K562 (cell line): ENCODE measurements at regions not wholly inside any gene's neighbourhood (a gene's known extent, or its start where the extent isn't known, plus 50 kb on each side); places are given as distances from the start of the nearest gene placed in this dataset.

Source experiments
- ATAC-seq: fragments of 200-7000 bp; cut with Tn5 transposase; 3 replicates; pipeline ENCODE4 v1.9.1; 2020; ENCODE audit warnings: moderate library complexity
- BruUV-seq: library from RNA; stranded (reverse); fragments of 400-500 nt; replicated peaks from 2 replicates; lab custom pipeline; 2021; lab: Mats Ljungman, UMichigan
- CTCF ChIA-PET: fragments of 300-600 bp; formaldehyde crosslinking; extraction: SDS; loops from one replicate; lab custom pipeline; 2021; ENCODE audit warnings: low intra/inter-chr PET ratio; lab: Yijun Ruan, JAX
- POLR2A ChIA-PET: fragments of 300-600, 350-650 bp; sonication (Branson Sonifier 250); formaldehyde crosslinking; extraction: SDS; loops from one replicate; lab custom pipeline; 2021; ENCODE audit warnings: antibody characterized with exemption, inconsistent platforms; lab: Yijun Ruan, JAX
- DNase-seq, 4 experiments: peaks; one replicate each; pipeline versions ENCODE4 v3.0.0 to v3.0.0-alpha.2; 2011 to 2018; ENCODE audit warnings: low spot score in 3 of 4, mixed read lengths in 3 of 4; ENCODE audit errors: extremely low read depth in 1 of 4
- FAIRE-seq: peaks from 2 replicates; lab custom pipeline; 2011; peaks lifted over from hg19 to GRCh38; lab: Jason Lieb, UNC
- H2AFZ ChIP-seq: 2 replicates; pipeline ENCODE4 v1.6.0; 2011; ENCODE audit warnings: low read depth, low read length, control low read depth, inconsistent platforms
- H3K27ac ChIP-seq: fragments of 200-600 bp; 3 replicates; pipeline ENCODE4 v1.8.0; 2011; ENCODE audit warnings: low read depth, mild to moderate bottlenecking, control low read depth, inconsistent platforms, low read length, moderate library complexity, mixed read lengths; ENCODE audit errors: extremely low read depth
- H3K27me3 ChIP-seq, 2 experiments: fragments of 300-600 bp in 1 of 2; 2 replicates in 1 of 2; 3 replicates in 1 of 2; pipeline versions ENCODE4 v1.6.0 to v1.8.0; 2011; ENCODE audit warnings: inconsistent platforms in 2 of 2, low read length in 2 of 2, mild to moderate bottlenecking in 1 of 2, mixed read lengths in 1 of 2, moderate library complexity in 1 of 2; ENCODE audit not compliant: control insufficient read depth in 2 of 2, insufficient read depth in 2 of 2
- H3K36me3 ChIP-seq: fragments of 300-600 bp; 3 replicates; pipeline ENCODE4 v1.8.0; 2011; ENCODE audit warnings: mild to moderate bottlenecking, low read length, inconsistent platforms; ENCODE audit not compliant: control insufficient read depth, insufficient read depth
- H3K4me1 ChIP-seq, 2 experiments: fragments of 200-600 bp in 1 of 2; replicated peaks in 1 of 2; 2 replicates in 1 of 2; 3 replicates in 1 of 2; pipeline versions ENCODE4 v1.5.1 to v1.8.0; 2011; ENCODE audit warnings: inconsistent platforms in 2 of 2, low read length in 2 of 2, mild to moderate bottlenecking in 1 of 2, mixed read lengths in 1 of 2, moderate library complexity in 1 of 2; ENCODE audit not compliant: control insufficient read depth in 2 of 2, insufficient read depth in 2 of 2
- H3K4me2 ChIP-seq: 2 replicates; pipeline ENCODE4 v1.6.1; 2011; ENCODE audit warnings: low read length, control low read depth, inconsistent platforms, mixed read lengths; ENCODE audit not compliant: insufficient read depth
- H3K4me3 ChIP-seq: fragments of 200-600 bp; sonication (generic), shearing (Covaris generic); 2 replicates; pipeline ENCODE4 v1.5.1; 2016; ENCODE audit warnings: control low read depth, inconsistent platforms
- H3K79me2 ChIP-seq: fragments of 200-600 bp; 3 replicates; pipeline ENCODE4 v1.8.0; 2011; ENCODE audit warnings: low read length, inconsistent platforms; ENCODE audit not compliant: control insufficient read depth, insufficient read depth
- H3K9ac ChIP-seq, 2 experiments: 2 replicates each; pipeline versions ENCODE4 v1.6.0 to v1.6.1; 2011; ENCODE audit warnings: low read depth in 2 of 2, low read length in 2 of 2, control low read depth in 1 of 2, inconsistent platforms in 1 of 2, mild to moderate bottlenecking in 1 of 2, mixed read lengths in 1 of 2; ENCODE audit not compliant: insufficient read depth in 1 of 2
- H3K9me1 ChIP-seq: one replicate; pipeline ENCODE4 v1.6.0; 2011; ENCODE audit warnings: inconsistent platforms, mild to moderate bottlenecking, low read length, moderate library complexity; ENCODE audit not compliant: control insufficient read depth, insufficient read depth
- H3K9me3 ChIP-seq: replicated peaks from 2 replicates; pipeline ENCODE4 v1.5.1; 2011; ENCODE audit warnings: low read depth, low read length, inconsistent platforms; ENCODE audit not compliant: control insufficient read depth, insufficient read depth
- H4K20me1 ChIP-seq: replicated peaks from 2 replicates; pipeline ENCODE4 v1.6.1; 2011; ENCODE audit warnings: low read length, inconsistent platforms, mixed read lengths; ENCODE audit not compliant: control insufficient read depth, insufficient read depth
- BRD4 ChIP-seq: fragments of 200-600 bp; sonication (generic); IDR thresholded peaks from 2 replicates; pipeline ENCODE4 v1.6.1; 2017; ENCODE audit warnings: inconsistent platforms
- CEBPG ChIP-seq, 3 experiments: fragments of 200-800 bp in 1 of 3; sonication (Bioruptor generic) in 1 of 3; sonication (generic) in 1 of 3; formaldehyde crosslinking in 1 of 3; IDR thresholded peaks in 2 of 3; conservative IDR thresholded peaks in 1 of 3; 2 replicates each; pipeline versions ENCODE4 v1.6.1 to v1.8.0; 2016 to 2022; ENCODE audit warnings: missing compliant biosample characterization in 2 of 3, missing genetic modification characterization in 2 of 3, mild to moderate bottlenecking in 1 of 3, missing genetic modification reagents in 1 of 3
- HOMEZ ChIP-seq: fragments of 250-450 bp; sonication (Bioruptor Pico); IDR thresholded peaks from 2 replicates; pipeline ENCODE4 v1.4.0; 2020; ENCODE audit warnings: mild to moderate bottlenecking, moderate library complexity
- NR2F6 ChIP-seq: fragments of 450-650 bp; formaldehyde crosslinking; IDR thresholded peaks from 2 replicates; pipeline ENCODE4 v1.4.0; 2020; ENCODE audit warnings: mild to moderate bottlenecking
- ZNF3 ChIP-seq: fragments of 250-450 bp; sonication (Bioruptor Pico); IDR thresholded peaks from 2 replicates; pipeline ENCODE4 v1.5.0; 2021; ENCODE audit warnings: mild to moderate bottlenecking, moderate library complexity
- WGBS: fragments of 100-300 bp; shearing (Covaris generic); methylation state at CpG from one replicate; pipeline ENCODE4 v1.1.6; 2016; ENCODE audit warnings: low coverage, mixed read lengths; ENCODE audit not compliant: insufficient coverage; ENCODE audit errors: missing lambda C conversion rate; 5-methylcytosine and 5-hydroxymethylcytosine counted together
- in situ Hi-C: fragments of 300-500 bp; cut with MboI; formaldehyde crosslinking; loops from 4 replicates; pipeline ENCODE4 v1.15.0; 2018; ENCODE audit warnings: inconsistent platforms, mixed read lengths
- intact Hi-C: fragments of 100-400 bp; cut with micrococcal nuclease; formaldehyde crosslinking; loops from 2 replicates; pipeline ENCODE4 v1.14.2; 2022

- POLR2A ChIA-PET = interaction anchor here (0.6 kb wide), 1 partner anchor 1072 kb away, joined by 3 read pairs; no protein-coding TSS in a partner anchor
- Histone ChIP-seq H3K27ac (no peak overlapping the region), H2AFZ (no peak overlapping the region), H4K20me1 (no peaks in the 10 kb centered on the region), H3K9me3 (0 out of 2 replicates have a peak, but pooled peaks cover 1% of the 10 kb centered on the region), H3K9ac (no peak overlapping the region), H3K36me3 (no peaks in the 10 kb centered on the region), H3K27me3 (no peaks in the 10 kb centered on the region), H3K4me2 (no peak overlapping the region), H3K79me2 (no peaks in the 10 kb centered on the region), H3K4me3 (no peak overlapping the region), H3K9me1 (no peaks in the 10 kb centered on the region), H3K4me1 (no peaks in the 10 kb centered on the region)
- FAIRE-seq (no peak), ATAC-seq (no peak), DNase-seq (no peak)
- in situ Hi-C loops (no loop called here), intact Hi-C loops (no loop called here)
- TF ChIP-seq CEBPG (CRISPR knock-in tag; IDR thresholded peaks at IDR 0.05) (no peak), CEBPG (tag; conservative IDR thresholded peaks at IDR 0.05 in 1 of 2, IDR thresholded peaks at IDR 0.05 in 1 of 2) (peak in 1 of 2 experiments; percentile 52; a peak in 2 of 4 replicates), NR2F6 (CRISPR knock-in tag) (no peak)
- CTCF ChIA-PET = no interaction called here
- BruUV-seq = no TSS peak
- WGBS = 0% methylated on average over 1 of the region's 1 CpG
These were observed 544.6 kb upstream of the LMCD1 start for GRCh38 chr3:7957024-7957423.

GRCh38 chr3:7959094-7959493 is 542.5 kb upstream of the LMCD1 start:
- no peaks in the 10 kb centered on the region for H3K27me3 ChIP-seq
- H3K79me2 ChIP-seq = no peaks in the 10 kb centered on the region
- ChIA-PET POLR2A (no interaction called here), CTCF (no interaction called here)
- no peaks in the 10 kb centered on the region for H4K20me1 ChIP-seq
- 0 out of 2 replicates have a peak, but pooled peaks cover 1% of the 10 kb centered on the region for H3K9me3 ChIP-seq
- in situ Hi-C loops = no loop called here
- no peak for FAIRE-seq
- no peak overlapping the region for H2AFZ ChIP-seq
- no peak overlapping the region for H3K9ac ChIP-seq
- intact Hi-C loops = no loop called here
- DNase-seq = no peak
- no peak overlapping the region for H3K4me2 ChIP-seq
- no TSS peak for BruUV-seq
- 1% methylated on average over 15 of the region's 15 CpGs for WGBS
- no peak for ATAC-seq
- H3K9me1 ChIP-seq = no peaks in the 10 kb centered on the region
- H3K27ac ChIP-seq = no peak overlapping the region
- H3K4me3 ChIP-seq = no peak overlapping the region
- no peaks in the 10 kb centered on the region for H3K4me1 ChIP-seq
- TF ChIP-seq HOMEZ (CRISPR knock-in tag) (no peak), ZNF3 (CRISPR knock-in tag) (no peak), BRD4 (no peak)
- H3K36me3 ChIP-seq = no peaks in the 10 kb centered on the region
